ENCODE measurements at regions not wholly inside any gene's neighbourhood (a gene's known extent, or its start where the extent isn't known, plus 50 kb on each side); places are given as distances from the start of the nearest gene placed in this dataset.

DNA sequence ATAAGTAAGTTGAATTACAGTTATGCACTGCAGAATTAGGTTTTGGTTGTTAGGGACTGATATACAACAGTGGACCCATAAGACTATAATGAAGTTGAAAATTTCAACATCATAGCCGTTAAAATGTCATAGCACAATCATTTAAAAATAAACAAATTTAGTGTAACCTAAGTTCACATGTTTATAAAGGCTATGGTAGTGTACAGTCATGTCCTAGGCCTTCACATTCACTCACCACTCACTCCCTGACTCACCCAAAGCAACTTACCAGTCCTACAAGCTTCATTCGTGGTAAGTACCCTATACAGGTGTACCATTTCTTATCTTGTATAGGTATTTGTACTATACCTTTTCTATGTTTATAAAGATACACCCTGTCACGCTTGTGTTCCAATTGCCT is 113.7 kb downstream of the RAB11FIP2 start:
- intact Hi-C loops (cut with micrococcal nuclease; ENCODE audit: unreplicated experiment): no loop called here
- no peaks in the 10 kb centered on the region for H3K9me3 Mint-ChIP-seq (ENCODE audit: unreplicated experiment)
- no peak overlapping the region for H3K4me3 Mint-ChIP-seq (ENCODE audit: unreplicated experiment)
- no peak overlapping the region for H3K27ac Mint-ChIP-seq (ENCODE audit: unreplicated experiment)
- POLR2A ChIA-PET: no interaction called here
- Histone ChIP-seq H3K9me3 (no peaks in the 10 kb centered on the region), H3K4me1 (no peaks in the 10 kb centered on the region), H3K27me3 (replicated peaks; ENCODE audit: control insufficient read depth, insufficient read depth, low read length) (no peaks in the 10 kb centered on the region), H3K36me3 (ENCODE audit: control insufficient read depth, insufficient read depth, low read length) (no peaks in the 10 kb centered on the region), H3K4me3 (ENCODE audit: low read depth, low read length) (no peak overlapping the region)
- TF ChIP-seq, protein P1, sequence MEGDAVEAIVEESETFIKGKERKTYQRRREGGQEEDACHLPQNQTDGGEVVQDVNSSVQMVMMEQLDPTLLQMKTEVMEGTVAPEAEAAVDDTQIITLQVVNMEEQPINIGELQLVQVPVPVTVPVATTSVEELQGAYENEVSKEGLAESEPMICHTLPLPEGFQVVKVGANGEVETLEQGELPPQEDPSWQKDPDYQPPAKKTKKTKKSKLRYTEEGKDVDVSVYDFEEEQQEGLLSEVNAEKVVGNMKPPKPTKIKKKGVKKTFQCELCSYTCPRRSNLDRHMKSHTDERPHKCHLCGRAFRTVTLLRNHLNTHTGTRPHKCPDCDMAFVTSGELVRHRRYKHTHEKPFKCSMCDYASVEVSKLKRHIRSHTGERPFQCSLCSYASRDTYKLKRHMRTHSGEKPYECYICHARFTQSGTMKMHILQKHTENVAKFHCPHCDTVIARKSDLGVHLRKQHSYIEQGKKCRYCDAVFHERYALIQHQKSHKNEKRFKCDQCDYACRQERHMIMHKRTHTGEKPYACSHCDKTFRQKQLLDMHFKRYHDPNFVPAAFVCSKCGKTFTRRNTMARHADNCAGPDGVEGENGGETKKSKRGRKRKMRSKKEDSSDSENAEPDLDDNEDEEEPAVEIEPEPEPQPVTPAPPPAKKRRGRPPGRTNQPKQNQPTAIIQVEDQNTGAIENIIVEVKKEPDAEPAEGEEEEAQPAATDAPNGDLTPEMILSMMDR (IDR thresholded peaks at IDR 0.05; ENCODE audit: insufficient read depth in 1 of 2, low read depth in 1 of 2, low read length in 1 of 2, severe bottlenecking in 1 of 2, unreplicated experiment in 1 of 2): no peak
- no TSS peak for BruUV-seq (replicated peaks)
- H3K36me3 Mint-ChIP-seq (ENCODE audit: insufficient read depth, unreplicated experiment): no peaks in the 10 kb centered on the region
- no peaks in the 10 kb centered on the region for H3K4me1 Mint-ChIP-seq (ENCODE audit: low read depth, unreplicated experiment)
- no peak for DNase-seq
- CTCF ChIA-PET: no interaction called here
- peaks cover 5% of the 10 kb centered on the region for H3K27me3 Mint-ChIP-seq (ENCODE audit: insufficient read depth, unreplicated experiment)

DNA sequence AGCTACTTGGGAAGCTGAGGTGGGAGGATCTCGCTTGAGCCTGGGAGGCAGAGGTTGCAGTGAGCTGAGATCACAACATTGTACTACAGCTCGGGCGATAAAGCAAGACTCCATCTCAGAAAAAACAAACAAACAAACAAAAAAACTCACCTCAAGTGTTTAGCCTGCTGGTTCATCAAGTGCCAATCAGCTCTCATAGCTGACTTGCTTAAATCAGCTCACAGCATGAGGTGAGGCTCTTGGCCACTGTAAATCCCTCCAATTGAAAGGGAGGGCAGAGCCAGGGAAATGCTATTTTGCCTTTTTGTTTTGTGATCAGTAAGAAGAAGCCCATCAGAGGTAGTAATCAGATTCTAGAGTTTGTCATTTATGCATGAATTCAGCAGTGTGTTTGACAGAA is 112.3 kb downstream of the RAB11FIP2 start:
- no peak overlapping the region for H3K4me3 ChIP-seq (ENCODE audit: low read depth, low read length)
- no peaks in the 10 kb centered on the region for H3K9me3 Mint-ChIP-seq (ENCODE audit: unreplicated experiment)
- no peaks in the 10 kb centered on the region for H3K27me3 ChIP-seq (replicated peaks; ENCODE audit: control insufficient read depth, insufficient read depth, low read length)
- TF ChIP-seq, protein P1 (IDR thresholded peaks at IDR 0.05; ENCODE audit: insufficient read depth in 1 of 2, low read depth in 1 of 2, low read length in 1 of 2, severe bottlenecking in 1 of 2, unreplicated experiment in 1 of 2): no peak
- H3K36me3 ChIP-seq (ENCODE audit: control insufficient read depth, insufficient read depth, low read length): no peaks in the 10 kb centered on the region
- H3K9me3 ChIP-seq: no peaks in the 10 kb centered on the region
- H3K36me3 Mint-ChIP-seq (ENCODE audit: insufficient read depth, unreplicated experiment): no peaks in the 10 kb centered on the region
- no peak for DNase-seq
- no peaks in the 10 kb centered on the region for H3K4me1 Mint-ChIP-seq (ENCODE audit: low read depth, unreplicated experiment)
- no peak overlapping the region for H3K4me3 Mint-ChIP-seq (ENCODE audit: unreplicated experiment)
- no peak overlapping the region for H3K27ac Mint-ChIP-seq (ENCODE audit: unreplicated experiment)
- ChIA-PET CTCF (no interaction called here), POLR2A (no interaction called here)
- BruUV-seq (replicated peaks): no TSS peak
- H3K4me1 ChIP-seq: no peaks in the 10 kb centered on the region
- no peaks in the 10 kb centered on the region for H3K27me3 Mint-ChIP-seq (ENCODE audit: insufficient read depth, unreplicated experiment)
- intact Hi-C loops (cut with micrococcal nuclease; ENCODE audit: unreplicated experiment): no loop called here

DNA sequence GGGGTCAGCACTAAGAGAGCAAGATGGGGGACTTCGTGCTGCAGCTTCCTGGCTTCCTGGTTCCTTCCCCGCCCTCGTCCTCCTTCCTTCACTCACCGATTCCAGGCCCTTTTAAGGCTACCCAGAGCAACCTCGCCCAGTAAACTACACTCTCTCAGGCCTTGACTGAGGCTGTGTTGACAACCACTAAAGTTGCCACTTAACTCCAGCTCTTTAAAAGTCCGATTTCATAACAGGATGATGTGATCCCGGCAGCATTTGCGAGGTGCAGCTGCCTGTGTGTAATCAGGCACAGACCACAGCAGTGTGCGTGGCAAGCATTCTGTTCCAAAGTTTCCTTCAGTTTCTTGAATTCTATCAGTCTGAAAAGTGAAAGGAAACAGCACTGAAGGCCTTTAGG is 110.6 kb downstream of the RAB11FIP2 start:
- intact Hi-C loops (cut with micrococcal nuclease; ENCODE audit: unreplicated experiment): no loop called here
- no TSS peak for BruUV-seq (replicated peaks)
- POLR2A ChIA-PET: no interaction called here
- H3K27me3 ChIP-seq (replicated peaks; ENCODE audit: control insufficient read depth, insufficient read depth, low read length): no peaks in the 10 kb centered on the region
- H3K4me3 ChIP-seq (ENCODE audit: low read depth, low read length): no peak overlapping the region
- H3K36me3 ChIP-seq (ENCODE audit: control insufficient read depth, insufficient read depth, low read length): no peaks in the 10 kb centered on the region
- TF ChIP-seq, protein P1 (IDR thresholded peaks at IDR 0.05; ENCODE audit: insufficient read depth in 1 of 2, low read depth in 1 of 2, low read length in 1 of 2, severe bottlenecking in 1 of 2, unreplicated experiment in 1 of 2): no peak
- H3K27me3 Mint-ChIP-seq (ENCODE audit: insufficient read depth, unreplicated experiment): peaks cover 2% of the 10 kb centered on the region
- DNase-seq: no peak
- H3K4me3 Mint-ChIP-seq (ENCODE audit: unreplicated experiment): no peak overlapping the region
- H3K4me1 ChIP-seq: no peaks in the 10 kb centered on the region
- H3K9me3 Mint-ChIP-seq (ENCODE audit: unreplicated experiment): no peaks in the 10 kb centered on the region
- no peak overlapping the region for H3K27ac Mint-ChIP-seq (ENCODE audit: unreplicated experiment)
- CTCF ChIA-PET: no interaction called here
- H3K9me3 ChIP-seq: no peaks in the 10 kb centered on the region
- H3K4me1 Mint-ChIP-seq (ENCODE audit: low read depth, unreplicated experiment): no peaks in the 10 kb centered on the region
- no peaks in the 10 kb centered on the region for H3K36me3 Mint-ChIP-seq (ENCODE audit: insufficient read depth, unreplicated experiment)

Measured in Caco-2 (cell line).